Mucosa of gallbladder (tissue), 1 donor: ENCODE measurements at regions not wholly inside any gene's neighbourhood (a gene's known extent, or its start where the extent isn't known, plus 50 kb on each side); places are given as distances from the start of the nearest gene placed in this dataset.
"Not testable (repeated sequence)": the region's sequence is repeated elsewhere in the genome, so short reads cannot be mapped to it uniquely, and the experiment has no call there.

Experiments
- DNase-seq: peaks from one replicate; pipeline ENCODE4 v3.0.0-alpha.2; 2020; ENCODE audit warnings: low spot score
- donor health status: DM: no; HTN: no; CAD: no.

GRCh38 chr3:197407053-197407452, 108.6 kb upstream of the DLG1 start:
- no peak for DNase-seq

- peak; percentile 28 for DNase-seq
These were observed 107.9 kb upstream of the DLG1 start for GRCh38 chr3:197406266-197406665.

GRCh38 chr3:197404754-197405153, 106.3 kb upstream of the DLG1 start:
- DNase-seq, result no peak

- DNase-seq, result no peak
These were observed 105.6 kb upstream of the DLG1 start for GRCh38 chr3:197404030-197404429.

- not testable (repeated sequence) for DNase-seq
These were observed 104.0 kb upstream of the DLG1 start for GRCh38 chr3:197402401-197402800.

- DNase-seq, result no peak
These were observed 101.1 kb upstream of the DLG1 start for GRCh38 chr3:197399486-197399885.

GRCh38 chr3:197398286-197398878, 100.0 kb upstream of the DLG1 start:
- DNase-seq, result no peak

- DNase-seq, result no peak
These were observed 99.4 kb upstream of the DLG1 start for GRCh38 chr3:197397838-197398237.

GRCh38 chr3:197394464-197395321, 96.3 kb upstream of the DLG1 start:
- DNase-seq, result peak; percentile 53

- DNase-seq, result not testable (repeated sequence)
These were observed 95.7 kb upstream of the DLG1 start for GRCh38 chr3:197394126-197394463.

- DNase-seq, result no peak
These were observed 95.3 kb upstream of the DLG1 start for GRCh38 chr3:197393711-197394110.

GRCh38 chr3:197392961-197393360, 94.5 kb upstream of the DLG1 start:
- no peak for DNase-seq

- DNase-seq, result no peak
These were observed 83.0 kb upstream of the DLG1 start for GRCh38 chr3:197381371-197381770.

GRCh38 chr3:197380786-197381185, 82.4 kb upstream of the DLG1 start:
- DNase-seq, result no peak

GRCh38 chr3:197378985-197379718, 80.7 kb upstream of the DLG1 start:
- DNase-seq, result no peak

- no peak for DNase-seq
These were observed 78.5 kb upstream of the DLG1 start for GRCh38 chr3:197376735-197377555.

- no peak for DNase-seq
These were observed 77.6 kb upstream of the DLG1 start for GRCh38 chr3:197376020-197376419.

GRCh38 chr3:197375001-197375441, 76.6 kb upstream of the DLG1 start:
- DNase-seq, result no peak

GRCh38 chr3:197373096-197373495, 74.7 kb upstream of the DLG1 start:
- no peak for DNase-seq

GRCh38 chr3:197372047-197372661, 73.7 kb upstream of the DLG1 start:
- DNase-seq, result peak; percentile 58

- DNase-seq, result no peak
These were observed 73.2 kb upstream of the DLG1 start for GRCh38 chr3:197371591-197372046.
